ENCODE measurements at regions not wholly inside any gene's neighbourhood (a gene's known extent, or its start where the extent isn't known, plus 50 kb on each side); places are given as distances from the start of the nearest gene placed in this dataset.

DNA sequence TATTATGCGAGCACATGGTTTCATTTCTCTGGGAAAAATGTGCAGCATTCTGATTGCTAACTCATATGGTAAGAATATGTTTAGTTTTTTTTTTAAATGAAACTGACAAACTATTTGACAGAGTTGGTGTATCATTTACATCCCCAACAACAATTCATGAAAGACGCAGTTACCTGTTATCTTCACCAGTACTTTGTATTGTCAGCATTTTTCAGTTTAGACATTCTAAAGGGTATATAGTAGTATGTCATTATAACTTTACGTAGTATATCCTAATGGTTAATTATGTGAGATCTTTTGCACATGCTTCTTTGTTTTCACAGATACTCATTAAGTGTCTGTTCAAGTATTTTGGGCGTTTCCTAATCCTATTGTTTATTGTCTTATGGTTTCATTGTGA is 891.1 kb upstream of the AGA start:
- TF ChIP-seq, protein P1, sequence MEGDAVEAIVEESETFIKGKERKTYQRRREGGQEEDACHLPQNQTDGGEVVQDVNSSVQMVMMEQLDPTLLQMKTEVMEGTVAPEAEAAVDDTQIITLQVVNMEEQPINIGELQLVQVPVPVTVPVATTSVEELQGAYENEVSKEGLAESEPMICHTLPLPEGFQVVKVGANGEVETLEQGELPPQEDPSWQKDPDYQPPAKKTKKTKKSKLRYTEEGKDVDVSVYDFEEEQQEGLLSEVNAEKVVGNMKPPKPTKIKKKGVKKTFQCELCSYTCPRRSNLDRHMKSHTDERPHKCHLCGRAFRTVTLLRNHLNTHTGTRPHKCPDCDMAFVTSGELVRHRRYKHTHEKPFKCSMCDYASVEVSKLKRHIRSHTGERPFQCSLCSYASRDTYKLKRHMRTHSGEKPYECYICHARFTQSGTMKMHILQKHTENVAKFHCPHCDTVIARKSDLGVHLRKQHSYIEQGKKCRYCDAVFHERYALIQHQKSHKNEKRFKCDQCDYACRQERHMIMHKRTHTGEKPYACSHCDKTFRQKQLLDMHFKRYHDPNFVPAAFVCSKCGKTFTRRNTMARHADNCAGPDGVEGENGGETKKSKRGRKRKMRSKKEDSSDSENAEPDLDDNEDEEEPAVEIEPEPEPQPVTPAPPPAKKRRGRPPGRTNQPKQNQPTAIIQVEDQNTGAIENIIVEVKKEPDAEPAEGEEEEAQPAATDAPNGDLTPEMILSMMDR (IDR thresholded peaks at IDR 0.05) = no peak
- no peak for TF ChIP-seq POLR2A (IDR thresholded peaks at IDR 0.05)
